MV-4-11 (cell line): ENCODE measurements at regions not wholly inside any gene's neighbourhood (a gene's known extent, or its start where the extent isn't known, plus 50 kb on each side); places are given as distances from the start of the nearest gene placed in this dataset.

ENCODE experiments used
- DNase-seq: peaks from one replicate; lab custom pipeline; 2025; lab: John Stamatoyannopoulos, UW

DNA sequence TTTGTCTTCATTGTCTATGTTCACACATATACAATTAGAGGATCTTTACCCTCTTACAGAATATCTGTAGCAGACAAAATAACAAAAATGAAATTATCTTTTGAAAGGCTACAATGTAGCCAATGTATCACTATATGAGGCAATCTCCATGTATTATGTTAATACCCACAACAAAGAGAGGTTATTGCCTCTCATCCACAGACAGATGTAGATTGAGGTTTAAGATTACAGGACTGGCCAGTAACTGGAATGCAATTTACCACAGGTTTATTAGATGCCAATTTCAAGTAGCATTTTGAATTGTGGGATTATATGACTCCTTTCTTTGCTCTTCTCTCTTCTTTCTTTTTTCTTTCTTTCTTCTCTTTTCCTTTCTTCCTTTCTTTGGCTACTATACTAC lies 242.6 kb downstream of the ANKRD50 start:
- no peak for DNase-seq

DNA sequence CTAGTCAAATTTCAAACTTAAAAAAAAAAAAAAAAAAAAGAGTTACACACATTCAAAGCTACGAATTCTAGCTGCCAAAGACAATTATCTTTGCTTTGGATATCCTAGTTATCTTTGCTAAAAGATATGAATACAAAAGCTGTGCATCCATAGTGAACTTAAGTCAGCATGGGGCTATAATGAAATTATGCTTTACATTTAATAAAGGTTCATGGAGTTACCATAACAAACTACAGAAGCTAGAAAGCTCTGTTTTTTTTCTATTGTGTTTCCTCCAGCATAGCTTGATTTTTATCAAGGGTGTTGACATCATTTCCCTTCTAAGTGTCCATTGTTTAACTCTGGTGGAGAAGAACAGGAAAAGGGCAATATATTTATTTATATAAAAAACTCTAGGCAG lies 234.1 kb downstream of the ANKRD50 start:
- no peak for DNase-seq

DNA sequence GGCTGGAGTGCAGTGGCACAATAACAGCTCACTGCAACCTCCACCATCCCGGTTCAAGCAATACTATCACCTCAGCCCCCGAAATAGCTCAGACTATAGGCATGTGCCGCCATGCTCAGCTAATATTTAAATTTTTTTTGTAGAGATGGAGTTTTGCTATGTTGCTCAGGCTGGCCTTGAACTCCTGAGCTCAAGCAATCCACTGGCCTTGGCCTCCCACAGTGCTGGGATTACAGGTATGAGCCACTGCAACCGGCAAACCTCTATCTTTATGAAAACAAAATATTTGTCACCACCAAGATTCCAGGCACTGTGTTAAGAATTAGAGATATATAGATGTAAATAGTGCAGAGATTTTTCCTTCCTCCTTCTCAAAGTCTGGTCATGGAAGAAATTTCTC lies 232.5 kb downstream of the ANKRD50 start:
- DNase-seq: no peak

DNA sequence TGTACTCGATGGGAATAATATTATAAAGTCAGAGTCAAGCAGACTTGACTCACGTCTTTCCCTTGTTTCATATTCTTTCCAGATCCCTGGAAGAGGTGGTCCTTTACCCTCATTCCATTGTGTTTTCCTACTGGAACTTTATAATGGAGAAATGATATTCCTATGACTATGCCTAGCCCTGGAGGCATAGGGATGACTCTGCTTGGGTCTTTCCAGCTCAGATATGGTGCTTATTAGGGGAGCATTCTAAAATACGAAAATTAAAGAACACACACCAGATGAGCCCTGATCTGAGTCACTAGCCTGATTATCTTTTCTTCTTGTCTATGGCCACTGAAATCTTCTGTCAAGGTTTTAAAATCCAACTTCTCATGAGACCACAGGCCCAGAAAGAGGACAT lies 231.4 kb downstream of the ANKRD50 start:
- DNase-seq: no peak

DNA sequence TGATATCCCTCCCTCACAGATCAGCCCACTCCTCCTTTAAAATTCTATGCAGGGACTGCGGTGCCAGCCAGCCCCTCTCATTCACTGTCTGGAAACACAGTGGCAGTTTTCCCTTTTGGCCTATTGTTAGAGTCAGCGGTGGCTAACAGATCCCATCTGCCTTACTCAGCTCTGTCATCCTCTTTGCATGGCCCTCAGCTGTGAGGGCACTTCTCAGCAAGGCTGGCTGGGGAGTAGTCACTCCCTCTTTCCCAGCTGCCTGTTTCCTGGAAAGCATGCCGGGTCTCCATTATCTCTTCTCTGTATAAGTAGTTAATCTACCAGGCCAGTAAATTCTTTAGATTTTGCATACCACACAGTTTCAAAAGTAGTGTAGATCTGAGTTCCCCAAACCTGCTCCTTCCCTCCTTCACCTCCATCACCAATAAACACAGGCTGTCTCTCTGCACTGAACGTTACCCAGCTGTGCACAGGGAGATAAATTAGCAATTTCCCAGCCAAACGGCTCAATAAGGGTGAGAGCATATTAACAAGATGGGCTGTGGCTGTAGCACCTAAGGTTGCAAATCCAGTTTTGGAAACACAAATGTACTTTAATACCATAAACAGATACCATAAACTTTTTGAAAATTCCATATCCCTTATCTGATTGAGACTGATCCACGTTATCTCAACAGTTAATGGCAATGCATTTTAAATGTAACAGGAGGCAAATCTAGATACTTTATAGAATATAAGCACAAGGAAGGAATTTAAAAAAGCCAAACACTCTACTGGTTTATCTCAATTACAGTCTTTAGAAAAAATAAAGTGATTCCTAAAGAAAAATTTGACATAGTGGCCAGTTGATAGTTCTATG lies 229.3 kb downstream of the ANKRD50 start:
- DNase-seq: no peak

DNA sequence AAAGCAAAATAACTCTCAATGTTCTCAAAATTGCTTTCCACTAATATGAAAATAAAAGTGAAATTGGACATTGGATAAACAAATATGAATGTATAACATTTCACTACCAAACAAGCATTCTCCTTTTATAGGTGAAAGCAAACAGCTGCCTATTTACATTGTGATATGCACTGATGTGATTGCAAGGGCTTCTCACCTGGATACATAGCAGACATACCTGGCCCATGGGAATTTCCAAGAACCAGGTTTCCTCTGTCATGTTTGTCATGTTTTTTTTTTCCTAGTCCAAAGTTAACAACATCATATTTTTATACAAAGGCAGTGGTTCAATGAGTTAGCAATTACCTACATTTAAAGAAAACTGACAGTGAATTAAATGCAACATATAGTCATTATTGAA lies 228.5 kb downstream of the ANKRD50 start:
- DNase-seq: no peak

DNA sequence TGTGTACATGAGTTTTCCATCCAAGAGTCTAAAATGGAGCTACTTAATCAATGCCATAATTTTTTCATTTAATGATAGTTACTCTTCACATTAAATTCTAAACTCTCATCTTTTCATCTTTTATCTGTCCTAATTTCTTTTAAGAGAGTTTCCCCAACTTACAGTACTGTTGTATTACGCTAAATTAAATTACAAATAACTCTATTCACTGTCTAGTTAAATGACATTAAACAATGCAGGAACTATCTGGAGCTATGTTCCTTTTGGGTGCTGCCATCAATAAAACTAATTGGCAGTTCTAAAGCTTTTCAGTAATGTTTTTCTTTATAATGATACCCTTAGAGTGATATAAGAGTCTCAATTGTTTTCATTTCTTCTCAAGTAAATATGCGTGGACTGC lies 227.6 kb downstream of the ANKRD50 start:
- DNase-seq: no peak

DNA sequence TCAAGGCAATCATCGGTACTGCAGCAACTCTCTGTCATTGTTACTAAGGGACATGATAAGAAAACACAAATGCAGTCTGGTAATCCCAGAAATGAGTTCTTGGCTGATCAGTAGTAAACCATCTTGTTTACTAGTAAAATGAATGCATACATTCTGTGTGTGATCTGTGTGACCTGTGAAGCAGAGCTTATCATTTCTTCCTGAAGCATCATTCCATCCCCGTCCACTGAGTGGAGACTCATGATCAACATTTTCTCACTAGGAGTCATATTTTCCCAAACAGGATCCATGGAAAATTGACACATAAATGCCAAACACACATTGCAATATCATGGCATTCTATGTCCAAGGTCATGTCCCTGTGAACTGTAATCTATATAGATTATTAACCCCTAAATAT lies 226.1 kb downstream of the ANKRD50 start:
- DNase-seq: no peak

DNA sequence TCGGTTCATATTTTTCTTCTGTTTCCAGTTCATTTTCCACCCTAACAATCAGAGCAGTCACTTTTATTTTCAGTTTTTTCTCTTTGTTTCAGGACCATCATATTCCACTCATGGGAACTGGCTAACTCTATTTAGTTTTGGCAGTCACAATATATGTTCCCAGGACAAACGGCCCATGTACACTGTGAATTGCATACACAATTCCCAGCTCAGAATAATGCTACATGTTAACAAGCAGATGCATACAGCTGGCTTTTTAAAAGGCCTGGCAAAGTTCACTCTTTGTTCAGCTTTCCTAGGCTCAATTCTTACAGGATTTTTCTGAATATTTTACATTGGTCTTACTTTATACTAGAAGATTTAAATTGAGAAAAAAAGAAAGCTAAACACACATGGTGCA lies 224.9 kb downstream of the ANKRD50 start:
- DNase-seq: no peak

DNA sequence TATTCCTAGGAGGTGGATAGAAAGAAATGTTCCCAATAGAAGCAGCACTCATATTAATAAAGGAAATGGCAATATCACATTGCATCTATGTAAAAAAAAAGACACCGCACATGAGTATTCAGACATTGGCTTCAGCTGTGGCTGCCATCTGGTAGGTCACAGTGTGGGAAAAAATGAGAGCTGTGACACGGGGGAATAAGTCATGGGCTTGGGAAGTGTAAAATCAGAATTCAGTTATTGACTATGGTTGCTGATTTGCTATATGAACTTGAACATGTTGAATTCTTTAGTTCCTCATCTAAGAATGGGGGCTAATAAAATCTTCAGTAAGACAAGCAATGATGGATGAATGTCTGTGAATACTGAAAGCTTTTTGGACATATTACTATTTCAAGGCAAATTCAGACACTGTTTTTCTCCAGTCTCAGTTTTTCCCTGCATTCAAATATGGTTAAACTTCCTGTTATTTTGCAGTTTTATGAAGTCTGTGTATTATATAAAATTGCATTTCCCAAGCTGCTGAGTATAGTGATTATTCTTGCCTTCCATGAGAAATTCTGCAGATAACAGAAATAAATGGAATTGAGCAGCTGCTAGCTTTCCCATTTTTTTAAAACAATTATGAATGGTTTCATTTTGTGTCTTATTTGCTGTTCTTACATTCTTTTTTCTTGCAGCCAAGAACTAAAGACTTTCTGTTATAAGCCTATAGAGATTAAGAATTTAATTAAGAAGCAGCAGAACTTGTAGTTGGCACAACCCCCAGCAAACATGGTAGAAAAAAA lies 221.0 kb downstream of the ANKRD50 start:
- no peak for DNase-seq

DNA sequence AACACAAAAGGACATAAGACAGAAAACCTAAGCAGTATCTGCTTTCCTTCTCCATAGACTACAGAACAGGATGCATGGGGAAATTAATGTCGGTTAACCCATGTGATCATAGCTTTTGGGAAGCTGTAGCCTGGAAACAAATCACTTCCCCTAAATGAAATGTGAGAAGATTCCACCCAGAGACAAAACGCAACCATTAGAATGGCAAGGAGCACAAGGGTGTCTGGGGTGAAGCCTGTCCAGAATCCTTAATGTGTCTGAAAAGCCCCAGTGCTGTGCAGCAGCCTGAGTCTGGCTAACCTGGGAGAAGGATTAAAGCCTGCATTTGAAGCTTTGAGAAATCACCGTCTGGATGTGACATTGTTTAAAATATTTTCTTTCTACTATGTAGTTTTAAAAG lies 213.3 kb downstream of the ANKRD50 start:
- DNase-seq: no peak

DNA sequence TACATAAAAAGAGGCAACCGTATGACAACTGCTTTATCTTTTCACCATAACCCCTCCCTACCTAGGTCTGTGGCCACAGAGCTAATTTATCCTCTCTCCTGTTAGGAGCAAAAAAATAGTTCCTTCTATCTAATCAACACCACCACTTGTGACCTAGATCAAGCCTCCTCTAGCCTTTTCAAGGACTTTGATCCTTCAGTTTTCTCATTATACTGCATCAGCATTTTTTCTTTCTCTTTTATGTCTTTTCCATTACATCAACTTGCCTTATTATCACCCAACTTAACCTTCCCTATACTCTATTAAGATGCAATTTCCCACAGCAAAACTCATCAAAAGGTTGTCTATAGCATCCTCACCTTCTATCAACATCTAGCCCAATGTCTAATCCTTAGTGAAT lies 211.0 kb downstream of the ANKRD50 start:
- no peak for DNase-seq

DNA sequence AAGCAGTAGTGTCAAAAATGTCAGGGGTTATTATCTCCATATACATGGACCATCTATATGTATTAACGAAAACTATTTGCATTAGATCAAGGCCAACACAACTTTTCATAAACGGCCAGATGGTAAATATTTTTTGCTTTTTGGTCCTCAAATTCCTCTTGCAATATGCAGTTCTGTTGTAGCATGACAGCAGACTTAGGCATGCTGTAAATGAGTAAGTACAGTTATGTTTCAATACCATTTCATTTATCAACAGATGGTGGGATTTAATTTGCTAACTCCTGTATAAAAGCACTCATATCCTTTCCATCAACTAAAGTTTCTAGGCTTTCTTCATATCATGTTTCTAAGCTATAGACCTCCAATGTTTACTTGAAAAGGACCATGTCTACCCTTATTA lies 208.1 kb downstream of the ANKRD50 start:
- no peak for DNase-seq

DNA sequence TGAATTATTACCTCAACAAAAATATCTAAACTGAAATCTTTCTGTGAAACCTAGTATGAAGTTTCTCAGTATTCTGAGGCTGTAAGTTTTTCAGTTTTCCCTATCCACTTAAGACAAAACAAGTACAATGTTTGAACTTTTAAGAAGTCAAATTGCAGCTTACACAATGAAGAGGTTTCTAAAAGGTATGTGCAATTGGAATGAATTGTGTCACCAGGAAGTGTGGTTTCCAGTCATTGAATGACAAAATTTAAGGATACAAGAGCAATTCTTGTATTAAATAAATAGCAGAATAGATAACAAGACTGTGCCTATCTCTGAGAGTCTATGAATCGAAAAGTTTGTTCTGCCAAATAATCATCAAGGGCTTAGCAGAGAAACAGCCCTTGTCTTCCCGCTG lies 207.3 kb downstream of the ANKRD50 start:
- no peak for DNase-seq

DNA sequence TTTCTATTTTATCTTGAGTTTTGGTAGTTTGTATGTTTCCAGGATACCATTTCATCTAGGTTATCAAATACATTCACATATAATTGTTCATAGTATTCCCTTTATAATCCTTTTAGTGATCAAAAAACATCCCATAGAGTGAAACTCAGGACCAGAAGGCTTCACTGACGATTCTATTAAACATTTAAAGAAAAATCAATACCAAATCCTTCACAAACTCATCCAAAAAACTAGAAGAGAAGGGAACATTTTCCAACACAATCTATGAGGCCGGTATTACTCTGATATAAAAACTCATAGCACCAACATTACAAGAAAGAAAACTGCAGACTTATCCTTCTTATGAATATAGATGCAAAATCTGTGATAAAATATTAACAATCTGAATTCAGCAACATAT lies 203.4 kb downstream of the ANKRD50 start:
- DNase-seq: no peak

DNA sequence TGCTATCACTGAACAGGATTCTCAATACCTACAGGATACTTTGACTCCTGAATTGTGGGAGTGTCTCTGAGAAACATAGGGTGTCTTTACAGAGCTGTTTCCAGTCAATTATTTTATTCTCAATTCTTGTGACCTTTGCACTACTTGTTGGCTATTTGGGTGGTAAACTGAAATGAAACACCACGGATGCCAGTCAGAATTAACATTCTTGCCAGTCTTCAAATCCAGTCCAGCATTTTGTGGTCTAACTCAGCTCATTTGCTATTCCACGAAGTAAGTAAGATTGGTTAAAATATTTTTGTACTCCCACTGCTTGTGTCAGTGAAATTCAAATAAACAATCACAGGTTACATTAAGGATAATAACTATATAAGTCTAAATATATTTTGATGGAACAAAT lies 197.9 kb downstream of the ANKRD50 start:
- no peak for DNase-seq

DNA sequence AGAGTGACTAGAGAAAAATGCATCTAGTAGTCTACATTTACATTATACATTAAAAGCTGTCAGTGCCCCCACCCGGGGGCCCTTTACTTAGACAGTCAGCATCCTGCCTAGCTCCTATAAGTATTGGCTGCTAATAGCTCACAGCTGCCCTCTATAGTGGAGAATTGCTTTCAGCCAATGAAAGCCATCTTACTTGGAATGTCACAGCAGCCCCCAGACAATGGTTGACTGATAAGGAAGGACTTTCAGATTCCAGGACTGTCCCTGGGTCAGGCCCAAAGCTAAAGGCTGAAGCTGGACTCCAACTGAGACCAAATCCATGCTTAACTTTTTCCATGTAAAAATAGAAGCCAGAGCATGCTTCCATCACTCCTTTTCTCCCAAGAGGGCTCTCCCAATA lies 196.9 kb downstream of the ANKRD50 start:
- DNase-seq: no peak

DNA sequence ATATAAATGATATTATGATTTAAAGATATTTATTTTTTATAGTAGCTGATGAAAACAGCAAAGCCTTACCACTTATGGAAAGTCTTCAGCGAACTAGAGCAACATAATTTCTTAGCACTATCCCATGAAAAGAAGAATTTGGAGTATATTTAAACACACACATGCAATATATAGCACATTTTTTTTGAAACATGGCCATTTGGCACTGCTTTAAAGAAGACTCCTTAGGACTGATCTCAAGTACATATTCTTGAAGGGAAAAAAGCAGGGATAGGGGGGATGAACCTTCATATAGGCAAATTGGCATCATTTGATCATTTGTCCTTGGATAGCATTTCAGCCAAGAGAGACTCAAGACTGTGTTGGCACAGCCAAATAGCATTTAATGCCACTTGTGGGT lies 193.3 kb downstream of the ANKRD50 start:
- DNase-seq: no peak

DNA sequence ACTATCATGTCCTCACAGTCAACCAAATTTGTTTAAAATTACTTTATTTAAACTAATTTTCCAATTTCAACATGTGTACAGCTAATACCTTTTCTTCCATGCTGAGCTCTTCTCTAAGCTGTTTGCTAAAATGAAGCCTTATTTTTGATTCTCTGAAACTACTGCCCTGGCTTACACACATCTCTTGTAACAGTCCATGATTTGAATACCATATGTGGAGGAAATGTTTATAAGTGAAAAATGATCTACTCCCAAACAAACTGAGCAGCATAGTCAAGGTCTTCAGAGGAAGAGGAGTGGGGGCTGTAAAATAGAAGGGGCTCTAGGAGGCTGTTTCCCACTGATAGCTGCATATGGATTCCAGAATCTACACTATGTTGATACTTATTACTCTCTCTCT lies 188.7 kb downstream of the ANKRD50 start:
- DNase-seq: no peak

DNA sequence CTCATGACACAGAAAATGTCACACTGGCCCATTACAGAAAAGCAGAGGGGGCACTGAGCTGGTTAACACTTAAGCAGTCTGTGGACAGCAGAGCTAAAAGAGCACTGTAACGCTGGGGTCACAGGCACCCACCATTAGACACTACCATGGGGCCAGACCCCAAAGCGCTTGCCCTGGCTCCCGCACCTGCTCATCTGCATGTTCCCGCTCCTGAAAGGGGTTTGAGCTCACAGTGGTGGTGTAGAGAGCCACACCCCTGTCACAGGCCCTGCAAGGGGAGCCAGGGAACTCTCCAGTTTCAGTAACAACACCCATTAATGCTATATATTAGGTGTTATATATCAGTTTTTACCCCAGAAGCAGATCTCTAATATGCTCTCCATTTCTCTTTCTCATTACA lies 187.0 kb downstream of the ANKRD50 start:
- no peak for DNase-seq

DNA sequence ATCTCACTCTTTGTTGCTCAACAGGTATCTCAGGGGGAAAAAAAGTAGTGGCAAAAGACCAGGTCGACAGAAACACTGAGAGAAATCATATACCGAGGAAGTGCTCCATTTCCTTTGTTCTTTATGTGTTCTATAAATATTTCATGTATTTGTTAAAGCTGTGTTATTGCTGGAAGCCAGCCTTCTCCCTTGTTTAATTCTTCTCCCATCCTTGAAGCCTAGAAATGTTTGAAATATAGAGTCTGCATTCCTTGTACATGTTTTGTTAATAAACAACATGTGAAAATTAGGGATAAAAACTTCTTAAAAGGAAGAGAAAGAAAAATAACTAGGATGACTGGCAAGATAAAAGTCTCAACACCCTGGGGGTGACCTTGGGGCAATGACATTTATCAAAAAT lies 186.2 kb downstream of the ANKRD50 start:
- DNase-seq: no peak

DNA sequence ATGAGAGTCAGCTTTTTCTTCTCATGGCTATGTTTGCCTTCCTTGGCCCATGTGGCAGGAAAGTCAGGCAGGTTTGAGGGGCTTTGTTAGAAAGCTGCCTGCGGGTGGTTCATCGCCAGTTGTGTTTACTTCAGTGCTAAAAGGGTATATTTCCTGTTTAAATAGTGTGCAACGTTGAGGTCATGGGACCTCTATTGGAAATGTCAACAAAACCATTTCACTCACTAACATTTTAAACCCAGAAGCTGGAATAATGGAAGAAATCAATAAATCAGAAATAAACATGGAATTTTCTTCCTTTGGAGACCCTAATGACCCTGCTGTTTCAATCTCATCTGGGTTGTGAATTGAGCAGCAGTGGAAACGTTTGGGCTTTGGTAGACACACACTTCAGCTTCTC lies 185.8 kb downstream of the ANKRD50 start:
- DNase-seq: no peak

DNA sequence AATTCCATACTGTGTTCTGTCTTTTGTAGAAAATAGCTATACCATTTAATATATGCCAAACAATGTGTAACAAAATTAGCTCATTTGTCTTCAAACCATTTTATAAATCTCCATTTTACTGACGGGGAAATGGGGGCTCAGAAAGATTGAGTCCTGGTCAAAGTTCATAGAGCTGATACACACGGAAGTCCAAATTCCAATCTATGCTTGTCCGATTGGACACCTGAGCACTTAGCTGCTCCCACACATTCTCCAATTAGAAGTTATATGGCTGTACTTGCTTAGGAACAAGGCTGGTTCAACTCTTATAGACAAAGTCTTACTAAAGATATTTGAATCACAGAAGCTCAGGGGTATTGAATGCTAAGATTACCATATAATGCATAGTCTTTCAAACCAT lies 185.2 kb downstream of the ANKRD50 start:
- no peak for DNase-seq

DNA sequence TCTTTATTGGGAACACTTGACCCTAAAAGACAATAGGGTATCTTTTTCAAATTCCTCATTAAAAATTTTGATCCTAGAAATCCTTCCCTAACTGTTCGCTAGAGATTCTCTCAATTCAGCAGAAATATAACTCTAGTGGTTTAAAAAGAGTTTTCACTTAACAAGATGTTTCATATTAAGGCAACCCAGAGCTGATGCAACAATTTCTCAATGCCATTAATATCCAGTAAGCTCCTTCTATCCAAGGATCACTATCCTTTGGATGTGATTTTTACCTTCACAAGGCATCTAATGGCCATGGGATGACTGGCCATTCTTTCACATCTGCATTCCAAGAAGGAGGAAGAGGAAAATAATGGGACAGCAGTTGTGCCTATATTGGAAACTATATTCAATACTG lies 183.4 kb downstream of the ANKRD50 start:
- no peak for DNase-seq
